SHP77 treated with DMSO at 0.1 percent for 48 hours (cell line): ENCODE measurements at regions not wholly inside any gene's neighbourhood (a gene's known extent, or its start where the extent isn't known, plus 50 kb on each side); places are given as distances from the start of the nearest gene placed in this dataset.
"Not testable (repeated sequence)": the region's sequence is repeated elsewhere in the genome, so short reads cannot be mapped to it uniquely, and the experiment has no call there.

Experiments used
- DNase-seq: peaks from one replicate; lab custom pipeline; 2025; lab: John Stamatoyannopoulos, UW

DNA sequence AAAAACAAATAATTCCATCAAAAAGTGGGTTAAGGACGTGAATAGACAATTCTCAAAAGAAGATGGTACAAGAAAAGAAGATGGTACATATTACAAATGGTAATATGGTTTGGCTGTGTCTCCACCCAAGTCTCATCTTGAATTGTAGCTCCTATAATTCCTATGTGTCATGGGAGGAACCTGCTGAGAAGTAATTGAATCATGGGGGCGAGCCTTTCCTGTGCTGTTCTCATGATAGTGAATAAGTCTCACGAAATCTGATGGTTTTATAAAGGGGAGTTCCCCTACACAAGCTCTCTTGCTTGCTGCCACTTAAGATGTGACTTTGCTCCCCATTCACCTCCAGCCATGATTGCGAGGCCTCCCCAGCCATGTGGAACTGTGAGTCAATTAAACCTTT lies 172.9 kb downstream of the C11orf91 start:
- not testable (repeated sequence) for DNase-seq

- DNase-seq = no peak
These were observed 174.8 kb downstream of the C11orf91 start for GRCh38 chr11:33525789-33526188.

- DNase-seq = no peak
These were observed 179.2 kb downstream of the C11orf91 start for GRCh38 chr11:33521384-33521783.

DNA sequence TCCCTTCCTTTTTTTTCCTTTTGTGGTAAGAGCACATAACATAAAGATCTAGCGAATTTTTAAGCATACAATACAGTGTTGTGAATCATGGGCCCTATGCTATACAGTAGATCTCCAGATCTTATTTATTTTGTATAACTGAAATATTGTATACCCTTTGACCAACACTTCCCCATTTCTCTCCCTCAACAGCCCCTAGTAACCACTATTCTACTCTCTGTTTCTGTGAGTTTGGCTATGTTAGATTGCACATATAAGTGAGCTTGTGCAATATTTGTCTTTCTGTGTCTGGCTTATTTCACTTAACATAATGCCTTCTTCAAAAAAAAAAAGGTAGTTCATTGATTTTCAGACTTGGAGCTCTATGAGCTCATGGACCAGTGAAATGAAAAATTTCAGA lies 180.5 kb downstream of the C11orf91 start:
- DNase-seq = no peak

DNA sequence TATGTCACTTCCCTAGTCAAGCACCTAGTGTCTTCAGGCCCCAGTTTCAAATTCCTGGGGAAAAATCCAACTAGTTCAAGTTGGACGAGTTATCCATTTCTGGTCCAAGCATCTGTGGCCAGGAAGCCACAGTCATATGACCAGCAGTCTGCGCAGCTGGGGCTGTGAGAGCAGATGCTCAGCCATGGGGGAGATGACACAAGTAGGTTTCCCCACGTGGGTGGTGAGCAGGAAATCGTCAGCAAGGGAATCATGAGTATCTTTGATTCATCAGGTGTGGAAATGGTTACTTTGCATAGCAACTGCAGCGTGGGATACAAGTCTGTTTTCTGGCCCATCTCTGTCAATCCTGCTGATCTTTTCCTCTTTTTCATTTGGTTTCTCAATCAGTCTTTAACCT lies 185.3 kb downstream of the C11orf91 start:
- DNase-seq = no peak

- DNase-seq = no peak
These were observed 186.3 kb downstream of the C11orf91 start for GRCh38 chr11:33514079-33514925.

DNA sequence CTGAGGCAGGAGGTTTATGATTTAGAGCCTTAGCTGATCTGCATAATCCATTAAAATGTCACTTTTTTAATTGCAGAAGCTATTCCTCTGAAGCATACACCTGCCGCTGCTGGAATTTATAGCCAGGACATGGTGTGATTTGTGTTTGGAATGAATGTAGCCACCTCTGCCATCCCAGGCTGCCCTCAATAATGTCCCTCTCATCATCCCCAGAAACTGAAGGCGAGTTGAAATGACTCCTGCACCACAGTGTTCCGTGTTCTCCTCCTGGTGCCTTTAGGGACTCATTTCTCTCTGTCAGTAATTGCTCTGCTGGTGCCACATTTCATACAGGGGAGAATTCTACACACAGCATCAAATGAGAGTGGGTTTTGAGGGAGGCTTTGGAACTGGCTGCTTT lies 191.0 kb downstream of the C11orf91 start:
- DNase-seq = no peak

- no peak for DNase-seq
These were observed 192.7 kb downstream of the C11orf91 start for GRCh38 chr11:33507967-33508366.

GRCh38 chr11:33507356-33507755 lies 193.3 kb downstream of the C11orf91 start:
- no peak for DNase-seq

- DNase-seq = no peak
These were observed 195.5 kb downstream of the C11orf91 start for GRCh38 chr11:33505093-33505492.

DNA sequence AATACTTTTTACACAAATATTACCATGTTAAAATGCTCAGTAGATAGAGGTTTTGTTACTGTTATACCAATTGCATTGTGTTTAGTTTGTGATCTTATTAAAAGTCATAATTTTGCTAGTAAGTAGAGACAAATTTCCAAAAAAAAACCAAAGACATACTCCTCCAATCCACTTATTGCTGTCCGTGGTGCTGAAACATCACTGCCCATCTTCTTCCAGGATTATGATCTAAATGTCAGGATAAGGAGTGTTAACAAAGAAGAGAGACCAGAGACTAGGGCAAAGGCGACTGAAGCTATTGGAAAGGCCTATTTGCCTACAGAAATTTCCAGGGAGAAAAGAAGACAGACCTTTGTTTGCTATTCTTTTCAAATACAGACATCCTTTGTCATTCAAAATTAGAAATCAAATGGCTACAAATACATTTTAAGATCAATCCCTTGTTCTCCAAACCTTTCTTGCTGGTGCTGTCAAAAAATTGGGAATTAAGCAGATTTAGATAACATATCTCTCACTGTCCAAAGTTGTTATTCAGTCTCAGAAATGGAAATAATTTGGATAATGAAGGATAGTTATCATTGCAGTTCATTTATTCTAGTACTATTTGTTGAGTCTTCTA lies 199.7 kb downstream of the C11orf91 start:
- DNase-seq = no peak

GRCh38 chr11:33500332-33500731 lies 200.3 kb downstream of the C11orf91 start:
- no peak for DNase-seq

- DNase-seq = no peak
These were observed 208.0 kb downstream of the C11orf91 start for GRCh38 chr11:33492596-33492995.

DNA sequence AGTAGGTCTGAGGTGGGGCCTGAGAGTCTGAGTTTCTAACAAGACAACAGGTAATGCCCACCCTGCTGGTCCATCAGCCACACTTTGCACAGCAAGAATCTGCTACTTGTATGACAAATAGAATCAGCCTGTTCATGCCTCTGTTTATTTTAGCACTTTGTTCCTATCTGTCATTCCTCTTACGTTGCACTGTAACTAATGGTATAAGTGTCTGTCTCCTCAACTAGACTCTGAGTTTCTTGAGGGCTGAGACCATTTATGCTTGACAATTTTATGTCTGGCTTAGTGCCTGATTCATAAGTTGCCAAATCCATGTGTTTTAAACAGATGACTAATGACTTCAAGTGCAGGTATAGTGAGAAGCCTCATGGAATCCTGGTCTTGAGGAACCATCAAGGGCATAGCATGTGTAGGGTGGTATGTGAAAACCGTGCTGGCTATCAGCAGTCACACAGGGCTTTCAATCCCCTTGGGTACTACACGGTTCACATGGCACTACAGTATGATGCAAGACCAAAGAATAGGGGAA lies 209.7 kb downstream of the C11orf91 start:
- DNase-seq = no peak

DNA sequence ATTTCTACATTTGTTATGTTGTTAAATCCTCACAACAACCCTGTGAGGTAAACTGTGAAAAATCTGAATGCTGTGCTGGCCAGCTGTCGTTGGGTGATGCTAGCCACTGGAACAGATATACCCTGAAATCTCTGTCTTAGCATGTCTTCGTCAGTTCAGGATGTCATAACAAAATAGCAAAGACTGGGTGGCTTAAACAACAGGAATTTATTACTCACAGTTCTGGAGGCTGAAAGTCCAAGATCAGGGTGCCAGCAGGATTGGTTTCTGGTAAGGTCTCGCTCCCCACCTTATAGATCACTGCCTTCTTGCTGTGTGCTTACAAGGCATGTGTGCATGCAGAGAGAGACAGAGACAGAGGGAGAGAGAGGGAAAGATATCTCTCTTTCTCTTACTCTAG lies 211.7 kb downstream of the C11orf91 start:
- no peak for DNase-seq

DNA sequence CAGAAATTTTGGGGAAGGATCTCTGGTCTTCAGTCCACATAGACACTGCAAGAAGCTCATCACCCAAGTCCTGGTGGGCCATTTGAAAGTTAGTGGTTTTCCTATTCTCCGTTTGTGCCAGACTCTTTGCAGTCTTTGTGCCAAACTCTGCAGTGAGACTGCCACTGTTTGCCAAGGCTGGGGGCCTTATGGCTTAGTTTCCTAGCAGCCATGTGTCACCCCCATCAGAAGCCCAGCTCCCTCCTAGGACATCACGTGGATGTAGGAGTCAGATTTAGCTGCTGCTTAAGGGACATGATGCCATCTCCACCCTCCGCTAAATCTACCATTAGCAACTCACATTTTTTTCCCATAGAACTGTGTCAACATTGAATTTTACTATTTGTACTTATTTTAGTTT lies 220.0 kb downstream of the C11orf91 start:
- DNase-seq = no peak

DNA sequence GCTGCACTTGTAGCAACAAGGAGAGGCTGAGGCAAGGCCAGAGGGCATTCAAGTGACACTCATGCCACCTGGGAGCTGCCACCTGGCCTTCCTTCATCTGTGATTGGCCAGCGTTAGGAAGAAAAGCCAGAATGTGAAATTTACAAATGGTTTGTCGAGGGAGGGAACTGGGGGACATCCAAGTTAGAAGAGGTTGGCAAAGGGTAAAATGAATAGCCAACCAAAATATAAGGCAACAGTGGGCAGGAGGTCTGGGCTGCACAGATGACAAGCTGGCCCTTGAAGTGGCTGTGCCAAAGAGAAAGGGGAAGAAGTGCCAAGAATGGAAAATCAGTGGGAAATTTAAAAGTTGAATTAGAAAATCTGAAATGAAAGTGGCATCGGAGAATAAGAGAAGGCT lies 221.4 kb downstream of the C11orf91 start:
- DNase-seq = no peak

- peak; percentile 40 for DNase-seq
These were observed 221.0 kb downstream of the HIPK3 start for GRCh38 chr11:33478111-33478573.

DNA sequence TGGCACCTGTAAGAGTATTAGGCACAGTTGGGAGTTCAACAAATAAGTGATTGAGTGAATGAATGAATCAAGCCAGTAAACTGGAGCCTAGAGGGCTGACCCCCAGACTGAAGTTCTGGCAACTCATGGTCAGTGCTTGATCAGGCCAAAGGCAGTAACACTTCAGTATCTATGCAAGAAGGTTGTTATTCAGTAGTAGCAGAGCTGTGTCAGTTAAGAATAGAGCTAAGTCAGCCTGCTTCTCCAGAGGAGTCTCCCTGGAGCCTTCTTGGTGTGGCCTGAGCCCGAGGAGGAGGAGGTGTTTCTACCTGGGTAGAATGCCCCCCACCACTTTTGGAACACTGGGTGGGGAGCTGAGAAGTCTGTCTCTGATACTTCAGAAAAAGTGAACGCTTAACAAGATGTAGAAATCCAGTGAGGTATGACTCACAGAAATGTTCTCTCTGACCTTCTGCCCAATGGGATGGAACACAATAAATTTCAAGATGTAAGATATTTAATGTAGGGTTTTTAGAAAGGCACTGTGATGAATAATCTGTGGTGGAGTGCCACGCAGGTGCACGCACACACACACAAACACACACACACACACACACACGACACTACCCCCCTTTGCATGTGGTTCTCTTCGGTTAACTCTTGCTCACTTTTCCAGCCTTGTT lies 219.9 kb downstream of the HIPK3 start:
- DNase-seq = no peak

DNA sequence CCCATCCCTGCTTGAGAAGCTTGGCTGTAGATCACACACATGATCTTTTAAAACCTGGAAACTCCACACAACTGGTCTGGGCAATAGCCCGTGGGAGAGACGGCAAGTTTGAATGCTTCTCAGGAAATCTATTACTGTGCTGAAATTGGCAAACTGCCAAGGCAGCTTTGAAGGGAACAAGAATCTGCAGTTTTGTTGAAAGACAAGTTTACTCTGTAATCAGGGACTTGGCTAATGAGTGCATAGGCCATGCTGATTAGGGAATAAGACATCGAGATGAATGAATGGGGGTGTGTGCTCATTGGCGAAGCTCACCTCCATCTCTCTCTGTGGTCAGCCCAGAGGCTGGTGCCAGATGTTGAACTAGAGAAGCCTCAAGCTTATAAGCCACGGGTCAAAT lies 218.8 kb downstream of the HIPK3 start:
- DNase-seq = no peak

DNA sequence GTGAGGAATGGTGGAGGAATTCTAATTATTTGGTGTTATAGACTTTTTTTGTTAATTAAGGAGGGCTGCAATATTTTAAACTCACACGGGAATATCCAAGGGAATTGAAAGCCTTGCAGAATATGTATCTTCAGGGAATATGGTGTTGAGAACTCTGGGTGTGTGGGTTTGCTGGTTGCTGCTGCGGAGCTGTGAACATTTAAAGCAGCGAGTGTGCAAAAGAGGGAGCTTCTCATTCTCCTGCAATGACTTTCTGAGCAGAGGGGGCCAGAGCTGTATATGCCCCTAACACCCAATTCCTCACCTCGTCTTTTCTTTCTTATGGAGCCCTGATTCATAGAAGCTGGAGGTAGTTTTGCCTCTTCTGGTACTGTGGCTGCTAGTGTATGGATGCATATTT lies 217.7 kb downstream of the HIPK3 start:
- DNase-seq = no peak

DNA sequence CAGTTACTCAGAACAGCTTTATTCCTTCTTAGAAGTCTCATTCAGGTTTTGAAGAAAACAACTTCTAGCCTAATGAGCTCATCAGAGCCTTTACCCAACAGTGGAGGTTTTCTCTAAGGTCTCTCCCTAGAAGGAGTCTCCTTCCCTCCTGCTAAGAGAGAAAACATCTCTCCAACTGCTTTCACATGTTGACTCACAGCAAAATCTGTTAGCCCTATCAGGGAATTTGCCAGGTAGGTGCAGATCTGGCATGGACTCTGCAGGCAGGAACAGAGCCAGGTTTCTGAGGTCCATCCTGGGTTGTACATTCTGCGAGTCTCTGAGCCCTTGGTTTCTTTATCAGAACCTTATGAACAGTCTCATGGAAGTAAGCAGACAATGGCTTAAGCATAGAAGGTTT lies 214.4 kb downstream of the HIPK3 start:
- no peak for DNase-seq

DNA sequence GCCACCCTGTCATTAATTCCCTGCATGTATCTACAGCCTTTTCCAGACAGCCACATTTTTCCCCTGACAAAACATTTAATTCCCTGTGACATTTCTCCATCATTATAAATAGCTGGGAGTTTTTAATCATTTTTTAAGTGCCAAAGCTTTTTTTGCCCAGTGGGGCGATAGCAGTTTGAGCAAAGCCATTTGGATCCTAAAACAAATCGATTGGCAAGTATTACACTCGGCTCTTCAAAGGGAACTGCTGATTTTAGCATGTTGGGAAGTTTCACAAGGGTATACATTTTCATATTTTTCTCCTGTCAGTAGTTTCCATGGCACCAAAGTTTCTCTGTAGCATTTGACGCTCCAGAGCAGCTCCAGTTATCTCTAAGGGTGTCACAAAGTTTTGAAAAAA lies 210.8 kb downstream of the HIPK3 start:
- no peak for DNase-seq
